ENCODE measurements at regions not wholly inside any gene's neighbourhood (a gene's known extent, or its start where the extent isn't known, plus 50 kb on each side); places are given as distances from the start of the nearest gene placed in this dataset.

DNA sequence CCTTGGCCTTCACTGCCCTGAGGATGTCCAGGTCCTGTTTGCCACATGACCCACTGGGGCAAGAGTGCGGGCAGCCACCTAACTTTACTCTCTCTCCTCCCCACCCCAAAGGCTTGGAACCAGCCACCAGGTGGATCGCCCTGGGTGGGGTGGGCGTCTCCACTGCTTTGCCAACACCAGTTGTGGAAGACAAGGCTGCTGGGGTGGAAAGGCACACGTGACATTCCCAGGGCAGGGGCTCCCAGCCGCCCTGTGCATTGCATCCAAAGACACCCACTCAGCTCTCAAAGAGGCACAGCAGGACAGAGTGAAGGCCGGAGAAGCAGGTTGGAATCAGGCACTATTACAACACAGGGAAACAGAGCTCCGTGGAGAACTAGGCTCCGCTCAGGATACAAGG lies 162.2 kb downstream of the OLFM1 start:
- TF ChIP-seq REST (IDR thresholded peaks at IDR 0.05; ENCODE audit: borderline replicate concordance) (no peak), EP300 (conservative IDR thresholded peaks at IDR 0.05; ENCODE audit: poor library complexity, severe bottlenecking) (no peak), SMC3 (conservative IDR thresholded peaks at IDR 0.05; ENCODE audit: poor library complexity) (no peak)
- TF ChIP-seq, protein P1, sequence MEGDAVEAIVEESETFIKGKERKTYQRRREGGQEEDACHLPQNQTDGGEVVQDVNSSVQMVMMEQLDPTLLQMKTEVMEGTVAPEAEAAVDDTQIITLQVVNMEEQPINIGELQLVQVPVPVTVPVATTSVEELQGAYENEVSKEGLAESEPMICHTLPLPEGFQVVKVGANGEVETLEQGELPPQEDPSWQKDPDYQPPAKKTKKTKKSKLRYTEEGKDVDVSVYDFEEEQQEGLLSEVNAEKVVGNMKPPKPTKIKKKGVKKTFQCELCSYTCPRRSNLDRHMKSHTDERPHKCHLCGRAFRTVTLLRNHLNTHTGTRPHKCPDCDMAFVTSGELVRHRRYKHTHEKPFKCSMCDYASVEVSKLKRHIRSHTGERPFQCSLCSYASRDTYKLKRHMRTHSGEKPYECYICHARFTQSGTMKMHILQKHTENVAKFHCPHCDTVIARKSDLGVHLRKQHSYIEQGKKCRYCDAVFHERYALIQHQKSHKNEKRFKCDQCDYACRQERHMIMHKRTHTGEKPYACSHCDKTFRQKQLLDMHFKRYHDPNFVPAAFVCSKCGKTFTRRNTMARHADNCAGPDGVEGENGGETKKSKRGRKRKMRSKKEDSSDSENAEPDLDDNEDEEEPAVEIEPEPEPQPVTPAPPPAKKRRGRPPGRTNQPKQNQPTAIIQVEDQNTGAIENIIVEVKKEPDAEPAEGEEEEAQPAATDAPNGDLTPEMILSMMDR (IDR thresholded peaks at IDR 0.05; ENCODE audit: poor library complexity, severe bottlenecking): no peak
